H1 (cell line): ENCODE measurements at regions not wholly inside any gene's neighbourhood (a gene's known extent, or its start where the extent isn't known, plus 50 kb on each side); places are given as distances from the start of the nearest gene placed in this dataset.

Experiments
- CEBPB ChIP-seq: IDR thresholded peaks from 2 replicates; pipeline ENCODE4 v1.6.1; 2012; ENCODE audit warnings: low read depth, low read length
- POLR2A ChIP-seq, 2 experiments: IDR thresholded peaks; 1 replicate in 1 of 2; 2 replicates in 1 of 2; pipeline ENCODE4 v1.6.1; 2011; ENCODE audit warnings: low read depth in 2 of 2, low read length in 2 of 2, mild to moderate bottlenecking in 2 of 2; ENCODE audit errors: control extremely low read depth in 1 of 2
- POLR2AphosphoS5 ChIP-seq: IDR thresholded peaks from 2 replicates; pipeline ENCODE4 v1.6.1; 2011; ENCODE audit warnings: low read depth, low read length
- RNF2 ChIP-seq: fragments of 200-900, 300-1000 bp; sonication (generic); IDR thresholded peaks from 2 replicates; pipeline ENCODE4 v1.7.1; 2016; ENCODE audit warnings: borderline replicate concordance, low read depth, mild to moderate bottlenecking, antibody characterized with exemption, low read length; ENCODE audit not compliant: poor library complexity, severe bottlenecking; ENCODE audit errors: missing control alignments
- TAF1 ChIP-seq: IDR thresholded peaks from 2 replicates; pipeline ENCODE4 v1.6.1; 2011; ENCODE audit warnings: mild to moderate bottlenecking, low read depth, low read length
- TF ChIP-seq, protein P1 (sequence below), 3 experiments: IDR thresholded peaks; 1 replicate in 2 of 3; 2 replicates in 1 of 3; pipeline versions ENCODE4 v1.5.1 to v1.6.1; 2011; ENCODE audit warnings: low read length in 3 of 3, mild to moderate bottlenecking in 3 of 3, inconsistent platforms in 2 of 3, low read depth in 1 of 3, moderate library complexity in 1 of 3; ENCODE audit not compliant: insufficient read depth in 1 of 3; ENCODE audit errors: control extremely low read depth in 1 of 3

DNA sequence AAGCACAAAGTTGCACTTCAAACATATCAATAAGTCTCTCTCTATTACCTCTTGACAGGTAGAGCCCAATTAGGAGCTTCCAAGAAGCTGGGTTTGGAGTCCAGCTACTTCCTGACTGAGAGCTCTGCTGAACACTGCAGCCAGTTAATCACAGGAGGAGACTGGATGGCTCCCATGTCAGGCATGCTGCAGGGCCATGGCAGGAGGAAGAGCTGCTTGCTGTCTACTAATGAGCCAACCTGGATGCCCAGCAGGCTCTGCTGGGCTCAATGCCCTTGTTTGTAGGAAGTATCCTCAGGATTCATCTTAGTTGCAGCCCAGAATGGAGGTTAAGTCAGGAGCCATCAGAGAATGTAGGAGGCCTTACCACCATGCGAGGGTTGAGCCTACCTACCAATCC is 91.9 kb downstream of the TMEM215 start:
- no peak for TF ChIP-seq POLR2A (IDR thresholded peaks at IDR 0.05; ENCODE audit: control extremely low read depth in 1 of 2, low read depth in 2 of 2, low read length in 2 of 2)
- TF ChIP-seq, protein P1, sequence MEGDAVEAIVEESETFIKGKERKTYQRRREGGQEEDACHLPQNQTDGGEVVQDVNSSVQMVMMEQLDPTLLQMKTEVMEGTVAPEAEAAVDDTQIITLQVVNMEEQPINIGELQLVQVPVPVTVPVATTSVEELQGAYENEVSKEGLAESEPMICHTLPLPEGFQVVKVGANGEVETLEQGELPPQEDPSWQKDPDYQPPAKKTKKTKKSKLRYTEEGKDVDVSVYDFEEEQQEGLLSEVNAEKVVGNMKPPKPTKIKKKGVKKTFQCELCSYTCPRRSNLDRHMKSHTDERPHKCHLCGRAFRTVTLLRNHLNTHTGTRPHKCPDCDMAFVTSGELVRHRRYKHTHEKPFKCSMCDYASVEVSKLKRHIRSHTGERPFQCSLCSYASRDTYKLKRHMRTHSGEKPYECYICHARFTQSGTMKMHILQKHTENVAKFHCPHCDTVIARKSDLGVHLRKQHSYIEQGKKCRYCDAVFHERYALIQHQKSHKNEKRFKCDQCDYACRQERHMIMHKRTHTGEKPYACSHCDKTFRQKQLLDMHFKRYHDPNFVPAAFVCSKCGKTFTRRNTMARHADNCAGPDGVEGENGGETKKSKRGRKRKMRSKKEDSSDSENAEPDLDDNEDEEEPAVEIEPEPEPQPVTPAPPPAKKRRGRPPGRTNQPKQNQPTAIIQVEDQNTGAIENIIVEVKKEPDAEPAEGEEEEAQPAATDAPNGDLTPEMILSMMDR (IDR thresholded peaks at IDR 0.05; ENCODE audit: control extremely low read depth in 1 of 3, insufficient read depth in 1 of 3, low read depth in 1 of 3, low read length in 3 of 3), result no peak
- no peak for TF ChIP-seq TAF1
- TF ChIP-seq RNF2, result no peak
- TF ChIP-seq CEBPB, result no peak
- TF ChIP-seq POLR2AphosphoS5, result no peak
